HL-60 (cell line): ENCODE measurements at regions not wholly inside any gene's neighbourhood (a gene's known extent, or its start where the extent isn't known, plus 50 kb on each side); places are given as distances from the start of the nearest gene placed in this dataset.

ENCODE experiments used
- CTCF ChIP-seq: IDR thresholded peaks from one replicate; pipeline ENCODE4 v1.5.1; 2011; ENCODE audit warnings: low read length, control low read depth, inconsistent platforms; ENCODE audit not compliant: insufficient read depth
- GABPA ChIP-seq: IDR thresholded peaks from 2 replicates; pipeline ENCODE4 v1.6.1; 2012; ENCODE audit warnings: low read depth
- POLR2AphosphoS5 ChIP-seq: IDR thresholded peaks from 2 replicates; pipeline ENCODE4 v1.6.1; 2012; ENCODE audit warnings: low read depth
- TF ChIP-seq, protein P1 (sequence below): IDR thresholded peaks from 2 replicates; pipeline ENCODE4 v1.6.1; 2012; ENCODE audit warnings: low read depth; ENCODE audit not compliant: insufficient replicate concordance

DNA sequence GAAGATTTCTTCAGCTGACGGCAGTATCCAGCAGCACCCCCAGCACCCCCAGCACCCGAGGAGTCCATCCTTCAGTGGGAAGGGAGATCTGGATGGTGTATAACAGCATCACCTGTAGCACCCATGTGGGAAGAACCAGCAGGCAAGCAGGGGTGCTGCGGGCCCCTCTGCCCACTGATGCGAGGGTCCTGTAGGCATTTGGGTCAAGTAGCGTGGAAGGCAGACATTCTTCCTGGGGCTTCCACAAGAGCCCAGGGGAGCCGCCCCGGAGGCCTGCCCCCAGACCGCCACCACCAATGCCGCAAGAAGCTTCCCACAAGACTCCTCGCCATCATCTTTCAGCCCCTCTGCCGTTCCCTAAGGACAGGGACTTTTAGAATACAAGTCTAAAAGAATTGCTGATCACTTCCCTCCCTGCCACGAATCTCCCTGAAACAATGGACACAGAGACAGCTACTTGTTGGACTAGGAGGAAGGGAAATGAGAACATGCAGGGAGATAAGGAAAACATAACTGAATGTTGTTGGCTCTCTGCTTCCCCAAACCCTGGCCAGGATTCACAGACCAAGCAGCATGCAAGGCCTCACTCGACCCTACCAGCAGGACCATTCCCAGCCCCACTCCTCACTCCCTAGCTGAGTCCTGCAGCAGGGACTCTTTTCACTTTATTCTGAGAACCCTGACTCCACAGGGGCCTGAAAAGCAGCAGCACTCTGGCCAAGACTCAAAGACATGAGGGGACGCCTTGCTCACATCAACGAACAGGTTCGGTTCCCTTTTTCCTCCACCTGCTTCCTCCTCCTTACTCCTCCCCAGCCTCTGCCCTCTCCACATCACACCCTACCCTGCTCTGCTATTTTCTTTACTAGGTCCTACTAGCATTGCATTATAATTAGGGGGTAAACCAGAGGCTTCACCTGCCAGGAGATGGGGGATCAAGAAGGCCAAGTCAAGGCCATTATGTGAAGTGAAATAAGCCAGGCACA lies 164.5 kb downstream of the HERPUD2 start:
- TF ChIP-seq, protein P1, sequence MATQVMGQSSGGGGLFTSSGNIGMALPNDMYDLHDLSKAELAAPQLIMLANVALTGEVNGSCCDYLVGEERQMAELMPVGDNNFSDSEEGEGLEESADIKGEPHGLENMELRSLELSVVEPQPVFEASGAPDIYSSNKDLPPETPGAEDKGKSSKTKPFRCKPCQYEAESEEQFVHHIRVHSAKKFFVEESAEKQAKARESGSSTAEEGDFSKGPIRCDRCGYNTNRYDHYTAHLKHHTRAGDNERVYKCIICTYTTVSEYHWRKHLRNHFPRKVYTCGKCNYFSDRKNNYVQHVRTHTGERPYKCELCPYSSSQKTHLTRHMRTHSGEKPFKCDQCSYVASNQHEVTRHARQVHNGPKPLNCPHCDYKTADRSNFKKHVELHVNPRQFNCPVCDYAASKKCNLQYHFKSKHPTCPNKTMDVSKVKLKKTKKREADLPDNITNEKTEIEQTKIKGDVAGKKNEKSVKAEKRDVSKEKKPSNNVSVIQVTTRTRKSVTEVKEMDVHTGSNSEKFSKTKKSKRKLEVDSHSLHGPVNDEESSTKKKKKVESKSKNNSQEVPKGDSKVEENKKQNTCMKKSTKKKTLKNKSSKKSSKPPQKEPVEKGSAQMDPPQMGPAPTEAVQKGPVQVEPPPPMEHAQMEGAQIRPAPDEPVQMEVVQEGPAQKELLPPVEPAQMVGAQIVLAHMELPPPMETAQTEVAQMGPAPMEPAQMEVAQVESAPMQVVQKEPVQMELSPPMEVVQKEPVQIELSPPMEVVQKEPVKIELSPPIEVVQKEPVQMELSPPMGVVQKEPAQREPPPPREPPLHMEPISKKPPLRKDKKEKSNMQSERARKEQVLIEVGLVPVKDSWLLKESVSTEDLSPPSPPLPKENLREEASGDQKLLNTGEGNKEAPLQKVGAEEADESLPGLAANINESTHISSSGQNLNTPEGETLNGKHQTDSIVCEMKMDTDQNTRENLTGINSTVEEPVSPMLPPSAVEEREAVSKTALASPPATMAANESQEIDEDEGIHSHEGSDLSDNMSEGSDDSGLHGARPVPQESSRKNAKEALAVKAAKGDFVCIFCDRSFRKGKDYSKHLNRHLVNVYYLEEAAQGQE: no peak
- no peak for TF ChIP-seq CTCF
- no peak for TF ChIP-seq POLR2AphosphoS5
- TF ChIP-seq GABPA: no peak
